ENCODE measurements at regions not wholly inside any gene's neighbourhood (a gene's known extent, or its start where the extent isn't known, plus 50 kb on each side); places are given as distances from the start of the nearest gene placed in this dataset.

- no peak for TF ChIP-seq CTCF (IDR thresholded peaks at IDR 0.05)
- no peak for TF ChIP-seq POLR2A (IDR thresholded peaks at IDR 0.05)
These were observed 80.7 kb upstream of the MAML3 start for GRCh38 chr4:140234697-140235060.
